Ishikawa (cell line): ENCODE measurements at regions not wholly inside any gene's neighbourhood (a gene's known extent, or its start where the extent isn't known, plus 50 kb on each side); places are given as distances from the start of the nearest gene placed in this dataset.

Experiments
- CEBPB ChIP-seq: IDR thresholded peaks from 2 replicates; pipeline ENCODE4 v1.6.1; 2012
- CREB1 ChIP-seq: IDR thresholded peaks from 2 replicates; pipeline ENCODE4 v1.6.1; 2012; ENCODE audit warnings: low read depth
- EGR1 ChIP-seq: IDR thresholded peaks from 2 replicates; pipeline ENCODE4 v1.6.1; 2012
- EP300 ChIP-seq: IDR thresholded peaks from 2 replicates; pipeline ENCODE4 v1.6.1; 2012; ENCODE audit warnings: borderline replicate concordance
- NFIC ChIP-seq: IDR thresholded peaks from 2 replicates; pipeline ENCODE4 v1.6.1; 2012
- RAD21 ChIP-seq: IDR thresholded peaks from 2 replicates; pipeline ENCODE4 v1.6.1; 2012; ENCODE audit warnings: low read depth
- TAF1 ChIP-seq: IDR thresholded peaks from 2 replicates; pipeline ENCODE4 v1.6.1; 2012; ENCODE audit warnings: low read depth, mild to moderate bottlenecking
- TCF12 ChIP-seq: IDR thresholded peaks from 2 replicates; pipeline ENCODE4 v1.6.1; 2012; ENCODE audit warnings: low read depth
- TEAD4 ChIP-seq: IDR thresholded peaks from 2 replicates; pipeline ENCODE4 v1.6.1; 2012
- YY1 ChIP-seq: IDR thresholded peaks from 2 replicates; pipeline ENCODE4 v1.6.1; 2012; ENCODE audit warnings: low read depth
- TF ChIP-seq, protein P1 (sequence below): IDR thresholded peaks from 2 replicates; pipeline ENCODE4 v1.6.1; 2012; ENCODE audit warnings: low read depth, mild to moderate bottlenecking
- TF ChIP-seq, protein P2 (sequence below): IDR thresholded peaks from 2 replicates; pipeline ENCODE4 v1.6.1; 2012
- TF ChIP-seq, protein P3 (sequence below): IDR thresholded peaks from 2 replicates; pipeline ENCODE4 v1.6.1; 2012

DNA sequence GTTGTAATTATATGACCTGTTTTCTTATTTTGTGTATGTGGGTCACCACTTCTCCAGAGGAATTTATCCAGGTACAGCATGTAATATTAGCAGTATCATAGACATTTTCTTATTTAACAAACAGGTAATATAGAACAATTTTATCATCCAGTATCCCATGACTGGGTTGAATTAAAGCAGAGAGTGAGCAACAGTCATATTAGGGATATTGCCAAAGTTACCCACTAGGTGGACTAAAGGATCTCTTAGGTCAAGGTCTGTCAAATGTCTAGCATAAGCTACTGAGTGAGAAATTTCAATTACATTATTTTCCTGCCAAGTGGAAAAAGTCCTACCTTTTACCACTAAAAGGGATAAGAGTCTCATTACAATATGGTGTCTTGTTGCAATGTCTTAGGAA is 62.1 kb upstream of the TRIM9 start:
- no peak for TF ChIP-seq EP300
- TF ChIP-seq, protein P1, sequence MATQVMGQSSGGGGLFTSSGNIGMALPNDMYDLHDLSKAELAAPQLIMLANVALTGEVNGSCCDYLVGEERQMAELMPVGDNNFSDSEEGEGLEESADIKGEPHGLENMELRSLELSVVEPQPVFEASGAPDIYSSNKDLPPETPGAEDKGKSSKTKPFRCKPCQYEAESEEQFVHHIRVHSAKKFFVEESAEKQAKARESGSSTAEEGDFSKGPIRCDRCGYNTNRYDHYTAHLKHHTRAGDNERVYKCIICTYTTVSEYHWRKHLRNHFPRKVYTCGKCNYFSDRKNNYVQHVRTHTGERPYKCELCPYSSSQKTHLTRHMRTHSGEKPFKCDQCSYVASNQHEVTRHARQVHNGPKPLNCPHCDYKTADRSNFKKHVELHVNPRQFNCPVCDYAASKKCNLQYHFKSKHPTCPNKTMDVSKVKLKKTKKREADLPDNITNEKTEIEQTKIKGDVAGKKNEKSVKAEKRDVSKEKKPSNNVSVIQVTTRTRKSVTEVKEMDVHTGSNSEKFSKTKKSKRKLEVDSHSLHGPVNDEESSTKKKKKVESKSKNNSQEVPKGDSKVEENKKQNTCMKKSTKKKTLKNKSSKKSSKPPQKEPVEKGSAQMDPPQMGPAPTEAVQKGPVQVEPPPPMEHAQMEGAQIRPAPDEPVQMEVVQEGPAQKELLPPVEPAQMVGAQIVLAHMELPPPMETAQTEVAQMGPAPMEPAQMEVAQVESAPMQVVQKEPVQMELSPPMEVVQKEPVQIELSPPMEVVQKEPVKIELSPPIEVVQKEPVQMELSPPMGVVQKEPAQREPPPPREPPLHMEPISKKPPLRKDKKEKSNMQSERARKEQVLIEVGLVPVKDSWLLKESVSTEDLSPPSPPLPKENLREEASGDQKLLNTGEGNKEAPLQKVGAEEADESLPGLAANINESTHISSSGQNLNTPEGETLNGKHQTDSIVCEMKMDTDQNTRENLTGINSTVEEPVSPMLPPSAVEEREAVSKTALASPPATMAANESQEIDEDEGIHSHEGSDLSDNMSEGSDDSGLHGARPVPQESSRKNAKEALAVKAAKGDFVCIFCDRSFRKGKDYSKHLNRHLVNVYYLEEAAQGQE = no peak
- TF ChIP-seq, protein P2, sequence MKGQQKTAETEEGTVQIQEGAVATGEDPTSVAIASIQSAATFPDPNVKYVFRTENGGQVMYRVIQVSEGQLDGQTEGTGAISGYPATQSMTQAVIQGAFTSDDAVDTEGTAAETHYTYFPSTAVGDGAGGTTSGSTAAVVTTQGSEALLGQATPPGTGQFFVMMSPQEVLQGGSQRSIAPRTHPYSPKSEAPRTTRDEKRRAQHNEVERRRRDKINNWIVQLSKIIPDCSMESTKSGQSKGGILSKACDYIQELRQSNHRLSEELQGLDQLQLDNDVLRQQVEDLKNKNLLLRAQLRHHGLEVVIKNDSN = no peak
- no peak for TF ChIP-seq CREB1
- TF ChIP-seq YY1 = no peak
- no peak for TF ChIP-seq TAF1
- no peak for TF ChIP-seq EGR1
- TF ChIP-seq, protein P3, sequence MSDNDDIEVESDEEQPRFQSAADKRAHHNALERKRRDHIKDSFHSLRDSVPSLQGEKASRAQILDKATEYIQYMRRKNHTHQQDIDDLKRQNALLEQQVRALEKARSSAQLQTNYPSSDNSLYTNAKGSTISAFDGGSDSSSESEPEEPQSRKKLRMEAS = no peak
- no peak for TF ChIP-seq CEBPB
- TF ChIP-seq RAD21 = peak; percentile 48
- TF ChIP-seq NFIC = no peak
- no peak for TF ChIP-seq TEAD4
- TF ChIP-seq TCF12 = no peak
